Upper lobe of right lung (tissue), 1 donor: ENCODE measurements at regions not wholly inside any gene's neighbourhood (a gene's known extent, or its start where the extent isn't known, plus 50 kb on each side); places are given as distances from the start of the nearest gene placed in this dataset.

Experiments
- ATAC-seq: fragments of 200-7000 bp; cut with Tn5 transposase; one replicate; pipeline ENCODE4 v1.9.1; 2020; ENCODE audit warnings: mild to moderate bottlenecking, moderate library complexity
- DNase-seq: peaks from one replicate; pipeline ENCODE4 v3.0.0-alpha.2; 2020
- H3K27ac ChIP-seq: fragments of 200-600 bp; one replicate; pipeline ENCODE4 v1.8.0; 2022
- H3K27me3 ChIP-seq: fragments of 200-600 bp; one replicate; pipeline ENCODE4 v1.8.0; 2022; ENCODE audit warnings: mild to moderate bottlenecking
- H3K36me3 ChIP-seq: fragments of 200-600 bp; one replicate; pipeline ENCODE4 v1.8.0; 2022
- H3K4me1 ChIP-seq: fragments of 200-600 bp; one replicate; pipeline ENCODE4 v1.8.0; 2022
- H3K4me3 ChIP-seq: fragments of 200-600 bp; one replicate; pipeline ENCODE4 v1.8.0; 2022; ENCODE audit warnings: mild to moderate bottlenecking
- H3K9me3 ChIP-seq: fragments of 200-600 bp; one replicate; pipeline ENCODE4 v1.8.0; 2022
- CTCF ChIP-seq: fragments of 200-600 bp; IDR thresholded peaks from one replicate; pipeline ENCODE4 v1.8.0; 2022; ENCODE audit warnings: antibody characterized with exemption
- intact Hi-C: fragments of 100-400 bp; cut with DNase I; formaldehyde crosslinking; loops from one replicate; pipeline ENCODE4 v1.11.0; 2022
- donor health status: DM: no; HTN: yes; CAD: no; lungs with severe emphysema.

GRCh38 chr4:147328189-147328588 lies 152.7 kb upstream of the EDNRA start:
- Histone ChIP-seq H3K4me3 (no peak overlapping the region), H3K4me1 (no peaks in the 10 kb centered on the region), H3K27me3 (no peaks in the 10 kb centered on the region), H3K36me3 (no peaks in the 10 kb centered on the region), H3K9me3 (no peaks in the 10 kb centered on the region), H3K27ac (no peak overlapping the region)
- no peak for TF ChIP-seq CTCF
- ATAC-seq (no peak), DNase-seq (no peak)
- intact Hi-C loops = no loop called here

GRCh38 chr4:147328756-147329446 lies 152.0 kb upstream of the EDNRA start:
- no peak for TF ChIP-seq CTCF
- Histone ChIP-seq H3K4me3 (no peak overlapping the region), H3K27me3 (no peaks in the 10 kb centered on the region), H3K27ac (no peak overlapping the region), H3K9me3 (no peaks in the 10 kb centered on the region), H3K36me3 (no peaks in the 10 kb centered on the region), H3K4me1 (no peaks in the 10 kb centered on the region)
- no peak for DNase-seq
- ATAC-seq = no peak
- intact Hi-C loops = no loop called here

GRCh38 chr4:147332091-147332490 lies 148.8 kb upstream of the EDNRA start:
- DNase-seq (no peak), ATAC-seq (no peak)
- H3K9me3 ChIP-seq = no peaks in the 10 kb centered on the region
- H3K4me1 ChIP-seq = no peaks in the 10 kb centered on the region
- intact Hi-C loops = no loop called here
- H3K27me3 ChIP-seq = no peaks in the 10 kb centered on the region
- no peak for TF ChIP-seq CTCF
- no peak overlapping the region for H3K4me3 ChIP-seq
- no peak overlapping the region for H3K27ac ChIP-seq
- H3K36me3 ChIP-seq = no peaks in the 10 kb centered on the region

- H3K27me3 ChIP-seq = no peaks in the 10 kb centered on the region
- no peak for TF ChIP-seq CTCF
- no peak overlapping the region for H3K27ac ChIP-seq
- no peaks in the 10 kb centered on the region for H3K9me3 ChIP-seq
- no peak for ATAC-seq
- no peaks in the 10 kb centered on the region for H3K36me3 ChIP-seq
- H3K4me1 ChIP-seq = no peaks in the 10 kb centered on the region
- H3K4me3 ChIP-seq = no peak overlapping the region
- DNase-seq = no peak
- intact Hi-C loops = no loop called here
Measured at GRCh38 chr4:147334478-147334877, 146.4 kb upstream of the EDNRA start.

- no peak overlapping the region for H3K27ac ChIP-seq
- no peaks in the 10 kb centered on the region for H3K36me3 ChIP-seq
- DNase-seq (no peak), ATAC-seq (no peak)
- no peaks in the 10 kb centered on the region for H3K4me1 ChIP-seq
- no peaks in the 10 kb centered on the region for H3K9me3 ChIP-seq
- intact Hi-C loops = no loop called here
- TF ChIP-seq CTCF = no peak
- no peak overlapping the region for H3K4me3 ChIP-seq
- H3K27me3 ChIP-seq = no peaks in the 10 kb centered on the region
Measured at GRCh38 chr4:147335183-147335582, 145.7 kb upstream of the EDNRA start.

- H3K27ac ChIP-seq = no peak overlapping the region
- H3K27me3 ChIP-seq = no peaks in the 10 kb centered on the region
- no peaks in the 10 kb centered on the region for H3K4me1 ChIP-seq
- DNase-seq (no peak), ATAC-seq (no peak)
- no peaks in the 10 kb centered on the region for H3K9me3 ChIP-seq
- no peaks in the 10 kb centered on the region for H3K36me3 ChIP-seq
- intact Hi-C loops = no loop called here
- H3K4me3 ChIP-seq = no peak overlapping the region
- no peak for TF ChIP-seq CTCF
Measured at GRCh38 chr4:147336252-147336651, 144.6 kb upstream of the EDNRA start.
